HCEC 1CT (cell line): ENCODE measurements at regions not wholly inside any gene's neighbourhood (a gene's known extent, or its start where the extent isn't known, plus 50 kb on each side); places are given as distances from the start of the nearest gene placed in this dataset.
"Not testable (repeated sequence)": the region's sequence is repeated elsewhere in the genome, so short reads cannot be mapped to it uniquely, and the experiment has no call there.

Experiments used
- DNase-seq: peaks from one replicate; pipeline ENCODE4 v3.0.0-alpha.2; 2017

- peak; percentile 74 for DNase-seq
Observed at GRCh38 chr2:188645986-188646385, 328.2 kb upstream of the COL3A1 start.

- no peak for DNase-seq
Observed at GRCh38 chr2:188647430-188648070, 326.6 kb upstream of the COL3A1 start.

GRCh38 chr2:188659656-188660406 is 314.3 kb upstream of the COL3A1 start:
- DNase-seq, result peak; percentile 83

GRCh38 chr2:188663301-188663700 is 310.9 kb upstream of the COL3A1 start:
- no peak for DNase-seq

- DNase-seq, result no peak
Observed at GRCh38 chr2:188664416-188664815, 309.8 kb upstream of the COL3A1 start.

GRCh38 chr2:188664951-188665595 is 309.1 kb upstream of the COL3A1 start:
- DNase-seq, result peak; percentile 55

- DNase-seq, result no peak
Observed at GRCh38 chr2:188665727-188666304, 308.4 kb upstream of the COL3A1 start.

GRCh38 chr2:188666503-188666902 is 307.7 kb upstream of the COL3A1 start:
- no peak for DNase-seq

GRCh38 chr2:188668017-188668680 is 306.0 kb upstream of the COL3A1 start:
- DNase-seq, result peak; percentile 64

- peak; percentile 77 for DNase-seq
Observed at GRCh38 chr2:188675391-188676009, 298.7 kb upstream of the COL3A1 start.

GRCh38 chr2:188676010-188676400 is 298.2 kb upstream of the COL3A1 start:
- peak; percentile 74 for DNase-seq

- DNase-seq, result peak; percentile 18
Observed at GRCh38 chr2:188677142-188677541, 297.0 kb upstream of the COL3A1 start.

GRCh38 chr2:188678882-188679281 is 295.3 kb upstream of the COL3A1 start:
- peak; percentile 76 for DNase-seq

- DNase-seq, result no peak
Observed at GRCh38 chr2:188682838-188683237, 291.3 kb upstream of the COL3A1 start.

- no peak for DNase-seq
Observed at GRCh38 chr2:188684795-188685194, 289.4 kb upstream of the COL3A1 start.

- DNase-seq, result no peak
Observed at GRCh38 chr2:188693111-188693510, 281.1 kb upstream of the COL3A1 start.

- DNase-seq, result no peak
Observed at GRCh38 chr2:188693771-188694170, 280.4 kb upstream of the COL3A1 start.

- peak; percentile 74 for DNase-seq
Observed at GRCh38 chr2:188695953-188696352, 278.2 kb upstream of the COL3A1 start.

- not testable (repeated sequence) for DNase-seq
Observed at GRCh38 chr2:188698151-188698550, 276.0 kb upstream of the COL3A1 start.

GRCh38 chr2:188701836-188702235 is 272.3 kb upstream of the COL3A1 start:
- peak; percentile 78 for DNase-seq

GRCh38 chr2:188705191-188705590 is 269.0 kb upstream of the COL3A1 start:
- no peak for DNase-seq

- DNase-seq, result no peak
Observed at GRCh38 chr2:188713961-188714360, 260.2 kb upstream of the COL3A1 start.
